Endothelial cell of umbilical vein (primary cell): ENCODE measurements at regions not wholly inside any gene's neighbourhood (a gene's known extent, or its start where the extent isn't known, plus 50 kb on each side); places are given as distances from the start of the nearest gene placed in this dataset.

Source experiments
- POLR2A ChIP-seq: IDR thresholded peaks from 2 replicates; pipeline ENCODE4 v1.6.1; 2012; ENCODE audit warnings: low read depth, mild to moderate bottlenecking, control low read depth, low read length
- POLR2AphosphoS5 ChIP-seq: IDR thresholded peaks from 2 replicates; pipeline ENCODE4 v1.6.1; 2012; ENCODE audit warnings: low read depth, mild to moderate bottlenecking, control low read depth, low read length, moderate library complexity; ENCODE audit not compliant: insufficient read depth

GRCh38 chr7:68862736-68863135, 735.5 kb upstream of the AUTS2 start:
- TF ChIP-seq POLR2AphosphoS5: no peak
- TF ChIP-seq POLR2A: no peak
